NCI-H2107 (cell line): ENCODE measurements at regions not wholly inside any gene's neighbourhood (a gene's known extent, or its start where the extent isn't known, plus 50 kb on each side); places are given as distances from the start of the nearest gene placed in this dataset.
"Not testable (repeated sequence)": the region's sequence is repeated elsewhere in the genome, so short reads cannot be mapped to it uniquely, and the experiment has no call there.

ENCODE experiments used
- DNase-seq: peaks from one replicate; lab custom pipeline; 2025; lab: John Stamatoyannopoulos, UW

DNA sequence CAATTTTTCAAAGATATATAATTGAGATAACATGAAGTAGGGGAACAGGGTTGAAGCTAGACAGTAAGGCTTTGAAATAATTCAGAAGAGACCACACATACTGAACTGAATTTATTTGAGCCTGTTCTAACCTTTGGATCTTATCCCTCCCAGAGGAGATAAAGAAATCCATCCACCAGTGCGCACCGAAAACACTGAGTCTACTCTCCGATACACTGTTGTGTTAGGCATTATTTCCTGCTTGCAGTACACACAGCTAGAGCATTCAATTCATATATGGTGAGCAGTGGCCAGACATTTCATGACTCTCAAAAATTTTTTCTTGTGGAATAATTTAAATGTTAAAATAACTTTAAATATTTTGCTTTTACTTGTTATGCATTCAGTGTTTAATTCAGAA, 342.7 kb downstream of the GPD2 start:
- no peak for DNase-seq

DNA sequence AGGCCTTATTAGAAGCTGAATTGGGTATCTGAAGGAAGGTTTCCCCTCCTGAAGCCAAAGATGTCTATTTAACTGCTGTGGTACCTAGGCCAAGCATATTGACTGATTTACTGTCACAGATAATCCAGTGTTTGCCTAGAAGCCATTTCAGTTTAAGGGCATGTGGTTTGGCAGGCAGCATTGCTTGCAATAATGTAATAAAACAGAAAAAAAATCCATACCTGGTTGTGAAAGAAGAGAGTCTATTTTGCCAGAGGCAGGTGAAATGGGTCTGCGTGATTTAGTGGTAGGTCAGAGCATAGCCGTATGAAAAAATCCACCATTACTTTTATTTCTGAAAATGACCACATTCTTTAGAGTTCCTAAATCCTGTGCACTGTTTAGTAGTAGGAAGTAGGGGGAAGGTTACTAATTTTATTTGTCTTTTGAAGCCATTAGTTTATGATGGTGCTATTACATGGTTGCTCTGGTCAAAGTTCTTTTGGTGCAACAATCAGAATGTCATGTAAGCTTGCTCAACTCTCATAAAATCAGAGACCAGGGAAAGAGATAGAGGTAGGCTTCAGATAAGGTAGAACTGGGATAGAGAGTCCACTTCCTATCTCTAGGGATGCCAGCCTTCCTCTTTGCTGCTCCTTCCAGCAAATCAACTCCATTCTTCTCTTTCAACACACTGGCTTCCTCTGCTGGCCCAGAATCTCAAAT, 343.4 kb downstream of the GPD2 start:
- DNase-seq, result no peak

DNA sequence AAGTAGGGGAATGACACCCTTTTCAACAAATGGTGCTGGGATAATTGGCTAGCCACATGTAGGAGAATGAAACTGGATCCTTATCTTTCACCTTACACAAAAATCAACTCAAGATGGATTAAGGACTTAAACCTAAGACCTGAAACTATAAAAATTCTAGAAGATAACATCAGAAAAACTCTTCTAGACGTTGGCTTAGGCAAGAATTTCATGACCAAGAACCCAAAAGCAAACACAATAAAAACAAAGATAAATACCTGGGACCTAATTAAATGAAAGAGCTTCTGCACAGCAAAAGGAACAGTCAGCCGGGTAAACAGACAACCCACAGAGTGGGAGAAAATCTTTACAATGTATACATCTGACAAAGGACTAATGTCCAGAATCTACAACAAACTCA, 345.5 kb downstream of the GPD2 start:
- not testable (repeated sequence) for DNase-seq

DNA sequence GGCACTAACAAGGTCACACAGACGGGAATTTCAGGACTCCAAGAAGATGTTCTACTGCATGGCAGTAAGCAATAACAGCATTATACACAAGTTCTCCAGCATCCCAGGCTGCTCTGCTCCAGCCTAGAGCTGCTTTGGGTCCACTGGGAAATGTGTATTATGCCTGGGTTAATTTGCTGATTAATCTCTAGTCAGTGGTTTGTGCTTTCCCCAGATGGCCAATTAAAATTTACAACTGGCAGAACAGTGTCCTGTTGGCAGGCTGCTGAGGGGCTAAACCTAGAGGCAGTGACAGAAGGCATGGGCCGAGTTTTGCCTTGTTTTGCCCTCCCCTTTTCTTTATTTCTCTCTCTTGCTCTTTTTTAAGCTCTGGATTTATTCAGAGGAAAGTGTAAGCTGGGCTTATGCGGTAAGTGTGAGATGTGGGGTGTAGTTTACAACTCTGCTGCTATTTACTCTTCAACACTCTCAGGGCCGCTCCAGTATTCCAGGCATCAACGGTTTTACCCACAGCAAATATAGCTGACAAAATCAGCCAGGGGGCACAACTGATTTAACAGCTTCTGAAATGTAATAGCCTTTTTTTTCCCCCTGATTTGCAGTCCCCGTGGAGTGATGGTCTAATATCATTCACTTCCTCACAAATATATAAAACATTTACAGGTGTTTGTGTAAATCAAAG, 348.0 kb downstream of the GPD2 start:
- DNase-seq, result no peak

DNA sequence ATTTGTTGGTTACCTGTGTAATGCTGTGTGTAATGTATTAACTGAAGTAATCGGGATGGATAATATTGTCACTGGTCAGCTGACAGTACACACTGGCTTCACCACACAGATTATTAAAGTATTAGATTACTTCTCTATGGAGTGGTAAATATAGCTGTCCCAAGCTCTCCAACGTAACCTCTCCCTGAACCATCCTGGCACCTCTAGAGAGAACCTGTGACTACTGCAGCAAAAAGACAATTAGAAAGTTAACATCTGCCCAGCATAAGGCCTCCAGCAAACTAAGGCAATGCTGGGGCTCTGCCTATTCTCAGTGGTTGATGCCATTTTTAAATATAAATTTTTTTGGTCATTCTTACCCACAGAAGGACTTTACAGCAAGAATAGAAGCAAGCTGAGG, 351.3 kb downstream of the GPD2 start:
- no peak for DNase-seq

DNA sequence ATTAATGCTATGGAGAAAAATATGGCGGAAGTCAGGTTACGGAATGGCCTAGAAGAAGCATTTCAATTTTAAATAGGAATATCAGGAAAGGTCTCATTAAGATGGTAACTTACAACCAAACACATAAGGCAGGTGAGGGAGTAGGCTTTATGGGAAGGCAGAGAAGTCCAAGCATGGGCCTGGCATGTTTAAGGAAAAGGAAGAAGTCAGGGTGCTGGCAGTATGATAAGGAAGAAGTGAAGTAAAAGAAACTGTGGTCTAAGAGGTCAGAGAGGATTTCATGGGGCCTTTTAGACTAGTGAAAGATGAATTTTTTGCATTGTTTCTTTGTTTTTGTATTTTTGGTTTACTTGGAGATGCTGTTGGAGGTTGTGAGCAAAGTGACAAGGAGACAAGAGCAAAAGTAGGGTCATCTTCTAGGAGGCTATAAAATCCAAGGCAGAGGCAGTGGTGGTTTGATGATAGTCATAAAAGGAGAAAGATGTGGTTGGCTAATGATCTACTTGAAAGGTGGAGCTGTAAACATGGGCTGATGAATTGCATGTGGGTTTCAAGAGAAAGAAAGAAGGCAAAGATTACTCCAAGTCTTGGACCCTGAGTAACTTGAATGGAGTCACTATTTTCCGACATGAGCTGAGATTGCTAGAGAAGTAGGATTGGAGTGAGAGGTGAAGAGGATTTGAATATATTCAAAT, 354.3 kb downstream of the GPD2 start:
- no peak for DNase-seq

DNA sequence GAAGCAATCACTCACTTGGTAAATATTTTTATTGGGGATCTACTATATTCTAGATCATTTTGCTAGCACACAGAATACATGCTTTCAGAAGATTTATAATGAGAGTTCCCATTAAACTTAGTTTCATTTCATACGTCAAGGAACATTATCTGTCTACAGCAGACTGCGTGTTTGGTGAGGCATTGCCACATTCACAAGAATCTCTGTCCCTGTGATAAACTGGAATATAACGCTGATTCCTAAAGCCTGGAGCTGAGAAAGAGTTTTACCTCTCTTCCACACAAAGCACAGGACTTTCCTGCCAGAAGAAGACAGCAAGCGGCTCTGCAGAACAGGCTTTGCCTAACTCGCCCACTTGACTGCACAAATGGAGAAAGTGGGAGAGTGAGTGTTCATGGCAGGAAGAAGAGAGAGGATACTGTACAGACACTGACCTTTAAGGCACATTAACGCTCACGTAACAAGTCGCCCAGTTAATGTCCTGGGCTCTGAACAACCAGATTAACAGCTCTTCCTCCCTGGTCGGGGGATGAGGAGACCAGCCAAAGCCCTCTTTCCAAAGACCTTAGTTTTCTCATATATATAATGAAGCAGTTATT, 356.2 kb downstream of the GPD2 start:
- DNase-seq, result no peak

DNA sequence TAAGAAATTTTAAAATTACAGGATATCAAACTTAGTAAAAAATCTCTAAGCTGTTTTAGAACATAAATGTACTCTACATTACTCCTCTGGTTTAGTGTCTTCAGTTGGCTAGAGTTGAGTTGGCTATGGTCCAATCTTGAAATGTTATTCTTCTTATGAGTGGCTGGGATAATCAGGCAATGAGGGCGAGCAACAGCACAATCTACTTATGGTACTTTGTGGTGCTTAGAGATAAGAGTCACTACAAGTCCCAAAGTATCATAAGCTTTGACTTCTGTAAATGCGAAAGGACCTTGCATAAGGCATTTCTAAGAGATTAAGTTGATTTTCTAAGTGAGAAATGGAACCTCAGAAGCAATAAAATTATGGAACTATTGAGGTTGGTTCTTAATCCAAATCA, 361.7 kb downstream of the GPD2 start:
- no peak for DNase-seq

DNA sequence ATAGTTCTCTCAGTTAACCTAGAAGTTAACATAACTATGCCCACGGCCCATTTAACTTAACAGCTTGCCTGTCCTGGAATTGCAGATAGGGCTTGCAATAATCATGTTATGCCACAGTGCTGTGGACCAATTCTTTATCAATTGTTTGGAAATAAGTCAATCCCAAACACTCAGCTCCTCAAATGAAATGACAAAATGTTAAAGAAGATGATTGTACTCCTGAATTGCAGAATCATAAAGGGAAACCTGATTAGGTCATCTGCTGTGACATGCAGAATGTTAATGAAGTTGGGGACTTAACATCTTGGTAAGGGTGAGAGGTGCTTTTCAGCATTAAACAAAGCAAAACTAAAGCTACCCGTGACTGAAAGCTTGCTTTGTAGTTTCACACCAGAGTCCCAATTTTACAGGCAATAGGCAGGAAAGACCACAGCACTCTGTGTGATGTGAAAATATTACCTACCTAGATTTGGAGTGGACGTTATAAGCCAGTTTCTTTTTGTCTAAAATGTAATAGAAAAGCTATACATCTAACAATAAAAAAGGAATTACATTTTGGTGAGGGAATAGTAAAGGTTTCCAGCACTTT, 364.0 kb downstream of the GPD2 start:
- DNase-seq, result no peak

DNA sequence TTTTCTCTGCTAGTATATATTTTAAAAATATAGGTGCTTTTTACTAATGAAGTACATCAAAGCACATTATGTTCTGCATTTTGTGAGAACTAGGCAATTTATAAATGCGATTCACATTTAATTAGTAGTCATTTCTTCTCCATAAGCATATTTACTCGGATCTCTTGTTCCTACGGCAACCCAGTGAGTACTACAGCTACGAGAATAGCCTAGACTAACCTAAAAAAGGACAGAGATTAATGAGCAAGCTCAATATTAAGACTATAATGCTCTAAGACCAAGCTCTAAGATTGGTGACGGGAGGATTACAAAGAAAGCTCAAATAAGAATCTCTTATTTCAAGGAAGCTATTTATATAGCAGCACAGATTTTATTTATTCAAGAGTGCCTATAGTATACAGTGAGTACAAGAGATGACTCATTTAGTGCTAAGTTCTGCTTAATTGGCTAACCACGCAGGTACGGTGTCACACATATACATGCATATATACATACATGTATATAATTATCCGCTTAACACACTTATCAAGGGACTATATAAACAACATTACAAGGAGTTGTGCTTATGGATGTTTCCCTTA, 364.7 kb downstream of the GPD2 start:
- no peak for DNase-seq

DNA sequence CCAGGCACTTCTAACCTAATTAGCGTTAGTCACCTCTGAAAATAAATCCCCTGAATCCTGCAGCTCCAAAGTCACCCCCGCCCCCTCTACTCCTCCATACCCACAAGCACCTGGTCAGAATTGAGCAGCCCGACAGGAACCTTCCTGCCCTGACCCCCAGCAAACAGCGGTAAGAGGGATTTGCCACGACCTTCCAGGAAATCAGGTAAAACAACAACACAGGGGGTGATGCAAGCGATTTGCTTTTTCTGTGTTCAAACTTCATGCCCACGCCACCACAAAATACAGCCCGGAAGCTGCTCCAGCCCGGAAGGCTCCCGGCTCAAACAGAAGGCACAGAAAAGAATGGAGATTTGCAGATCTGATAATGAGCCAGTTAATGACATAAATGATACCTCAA, 367.1 kb downstream of the GPD2 start:
- DNase-seq, result no peak

DNA sequence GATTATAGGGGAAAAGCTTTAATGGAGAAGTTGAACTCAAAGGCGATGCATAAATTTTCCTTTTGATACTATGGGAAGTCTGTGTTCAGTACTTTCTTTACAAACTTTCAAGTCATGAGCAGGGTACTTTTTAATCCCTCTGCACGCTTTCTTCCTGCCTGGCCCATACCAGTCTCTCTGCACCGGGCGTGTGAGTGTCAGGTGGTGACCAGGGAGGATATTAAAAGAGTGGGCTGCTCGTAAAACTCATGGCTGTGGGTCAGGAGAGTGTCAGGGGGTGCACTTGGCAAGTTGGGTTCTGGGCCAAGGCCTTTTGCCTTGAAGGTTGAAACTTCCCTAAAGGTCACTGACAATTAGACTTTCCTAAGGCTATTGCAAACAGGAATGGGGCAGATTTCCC, 367.8 kb downstream of the GPD2 start:
- DNase-seq, result no peak

DNA sequence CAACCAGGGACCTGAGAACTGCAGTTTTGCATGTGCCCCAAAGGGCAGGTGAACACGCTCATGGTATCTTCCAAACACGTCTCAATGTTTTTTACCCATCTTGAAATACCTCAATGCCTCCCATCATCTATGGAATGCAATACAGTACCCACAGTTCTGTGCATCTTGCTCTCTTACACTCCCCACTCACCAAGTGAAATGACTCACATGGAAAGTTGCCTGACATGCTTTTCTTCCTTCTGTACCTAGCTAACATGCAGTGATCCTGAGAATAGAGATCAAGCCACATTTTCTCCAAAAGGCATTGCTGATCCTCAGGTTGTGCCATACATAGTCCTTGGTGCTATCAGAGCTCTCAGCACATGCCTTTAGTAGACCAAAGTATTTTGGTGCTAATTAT, 373.9 kb downstream of the GPD2 start:
- DNase-seq, result no peak

DNA sequence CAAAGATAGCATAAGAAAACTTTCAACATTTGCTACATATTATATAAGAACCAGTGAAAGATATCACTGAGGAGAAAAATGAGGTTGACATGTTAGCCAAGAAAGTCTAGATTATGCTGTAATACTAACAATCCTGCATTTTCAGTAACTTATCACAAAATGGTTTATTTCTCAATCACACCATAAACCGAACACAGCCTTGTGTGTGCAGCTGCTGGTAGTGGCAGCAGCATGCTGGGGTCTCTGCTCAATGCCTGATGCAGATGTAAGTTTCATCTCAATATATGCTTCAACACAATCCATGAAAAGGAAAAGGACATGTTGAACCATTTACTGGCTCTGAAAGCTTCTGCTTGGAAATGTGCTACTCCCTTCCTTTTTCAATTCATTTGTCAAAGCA, 376.3 kb downstream of the GPD2 start:
- DNase-seq, result no peak

DNA sequence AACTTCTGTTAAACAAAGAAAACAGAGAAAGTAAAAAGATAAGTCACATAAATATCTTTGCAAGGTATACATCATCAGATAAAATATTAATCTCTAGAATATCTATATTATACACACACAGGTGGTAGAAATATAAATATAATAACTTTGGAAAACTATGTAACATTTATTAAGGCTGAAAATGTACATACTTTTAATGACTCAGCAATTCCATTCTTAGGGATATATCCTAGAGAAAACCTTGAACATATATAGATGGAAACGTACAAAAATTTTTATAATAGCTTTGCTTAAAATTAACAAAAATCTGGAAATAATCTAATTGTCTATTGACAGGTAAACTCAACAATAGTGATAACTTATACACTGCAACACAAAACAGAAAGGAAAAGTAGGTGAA, 381.3 kb downstream of the GPD2 start:
- no peak for DNase-seq

DNA sequence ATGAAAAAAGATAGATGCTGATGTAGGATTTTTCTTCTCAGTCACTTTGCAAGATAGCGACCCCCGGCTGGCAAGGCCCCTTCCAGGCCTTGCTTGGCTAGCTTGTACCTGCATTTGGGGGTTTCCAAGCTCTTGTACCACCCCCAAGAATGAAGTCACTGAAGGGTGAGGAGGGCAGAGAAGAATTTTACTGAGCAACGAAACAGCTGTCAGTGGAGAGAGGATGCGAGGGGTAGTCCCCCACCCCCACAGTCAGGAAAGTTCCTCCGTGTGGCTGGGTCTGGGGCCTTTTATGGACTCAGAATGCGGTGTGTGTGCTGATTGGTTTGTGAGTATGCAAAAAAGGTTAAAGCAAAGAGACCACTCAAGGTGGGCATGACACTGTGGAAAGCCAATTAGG, 382.0 kb downstream of the GPD2 start:
- DNase-seq, result no peak

DNA sequence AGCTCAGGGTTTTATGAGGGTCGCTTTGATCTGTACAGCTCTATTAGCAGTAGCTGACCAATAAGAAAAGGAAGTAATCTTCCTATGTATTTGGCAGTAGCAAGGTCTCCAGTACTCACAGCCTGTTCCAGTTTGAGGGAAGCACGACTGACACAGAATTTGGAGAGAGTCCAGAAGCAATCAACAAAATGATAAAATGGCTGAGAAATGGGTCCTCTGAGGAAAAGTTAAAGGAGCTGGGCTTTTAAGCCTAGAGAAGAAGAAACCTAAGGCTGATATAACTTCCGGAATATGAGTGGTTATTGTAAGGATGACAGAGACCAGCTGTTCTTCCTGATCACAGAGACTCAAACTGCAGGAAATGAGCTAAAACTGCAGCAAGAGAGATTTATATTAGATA, 382.8 kb downstream of the GPD2 start:
- no peak for DNase-seq

DNA sequence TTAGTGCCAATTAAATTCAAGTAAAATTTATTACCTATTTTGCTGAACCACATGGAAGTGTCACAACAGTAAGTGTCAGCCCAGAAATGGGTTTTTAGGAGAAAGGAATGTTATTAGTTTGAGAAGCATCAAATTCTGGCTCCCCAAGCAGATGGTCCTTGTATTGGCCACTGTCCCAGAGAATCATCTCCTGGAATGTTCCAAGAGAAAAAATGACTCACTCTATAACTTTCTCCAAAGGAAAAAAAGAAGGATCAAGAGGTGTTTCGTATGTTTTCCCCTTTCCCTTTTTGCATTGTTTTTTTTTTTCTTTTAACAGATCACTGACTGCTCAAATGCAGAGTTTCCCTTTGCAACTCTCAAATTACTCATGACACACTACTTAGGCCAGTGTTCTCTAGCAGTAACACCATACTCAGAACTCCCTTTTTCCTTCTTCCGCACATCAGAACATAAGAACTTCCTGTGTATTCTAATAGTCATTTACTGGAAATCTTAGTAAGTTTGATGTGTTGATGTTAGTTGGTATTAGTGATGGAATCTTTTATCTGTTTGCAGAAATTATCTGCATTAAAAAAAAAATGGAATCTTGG, 390.3 kb downstream of the GPD2 start:
- DNase-seq, result no peak

DNA sequence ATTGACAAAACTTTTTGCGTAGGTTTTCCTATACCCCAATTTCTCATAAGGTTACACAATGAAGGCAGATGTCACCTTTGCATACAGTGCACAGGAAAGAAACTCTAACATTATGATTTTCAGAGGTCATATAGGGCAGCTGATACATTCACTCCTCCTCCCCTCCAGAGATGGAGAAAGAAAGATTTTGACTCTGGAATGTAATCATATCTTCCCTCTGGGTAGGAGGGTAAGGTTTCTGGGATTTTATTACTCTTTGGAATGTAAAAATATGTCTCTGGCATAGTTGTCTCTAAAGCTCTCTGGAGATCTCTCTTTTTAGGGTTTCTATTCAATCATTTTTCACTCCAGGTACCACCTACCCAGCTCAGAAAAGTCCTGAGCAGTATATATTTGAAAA, 398.3 kb downstream of the GPD2 start:
- DNase-seq, result no peak

DNA sequence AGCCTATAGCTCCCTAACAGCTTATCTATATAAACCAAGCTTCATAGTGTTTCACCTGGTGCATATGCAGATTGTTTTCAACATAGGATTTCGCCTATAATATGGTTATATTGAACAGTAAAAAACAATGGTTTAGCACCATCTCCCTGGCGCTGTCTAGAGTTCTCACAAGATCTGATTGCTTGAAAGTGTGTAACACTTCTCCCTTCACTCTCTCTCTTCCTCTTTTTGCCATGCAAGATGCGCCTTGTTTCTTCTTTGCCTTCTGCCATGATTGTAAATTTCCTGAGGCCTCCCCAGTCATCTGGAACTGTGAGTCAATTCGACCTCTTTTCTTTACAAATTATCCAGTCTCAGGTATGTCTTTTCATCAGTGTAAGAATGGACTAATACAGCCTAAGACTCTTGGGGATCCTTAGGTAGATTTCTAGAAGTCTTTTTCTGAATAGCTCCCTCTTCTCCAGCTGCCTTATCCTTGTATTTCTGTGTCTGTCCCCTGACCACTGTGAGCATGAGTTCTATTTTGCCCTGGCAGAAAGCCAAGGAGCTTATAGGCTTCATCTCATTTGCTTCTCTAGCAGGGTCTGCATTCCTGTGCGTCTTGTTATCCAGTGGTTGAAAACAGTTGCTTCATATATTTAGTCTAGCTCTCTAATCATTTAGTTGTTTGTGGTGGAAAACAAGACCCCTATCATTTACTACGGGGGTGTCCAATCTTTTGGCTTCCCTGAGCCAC, 401.6 kb downstream of the GPD2 start:
- DNase-seq, result no peak

DNA sequence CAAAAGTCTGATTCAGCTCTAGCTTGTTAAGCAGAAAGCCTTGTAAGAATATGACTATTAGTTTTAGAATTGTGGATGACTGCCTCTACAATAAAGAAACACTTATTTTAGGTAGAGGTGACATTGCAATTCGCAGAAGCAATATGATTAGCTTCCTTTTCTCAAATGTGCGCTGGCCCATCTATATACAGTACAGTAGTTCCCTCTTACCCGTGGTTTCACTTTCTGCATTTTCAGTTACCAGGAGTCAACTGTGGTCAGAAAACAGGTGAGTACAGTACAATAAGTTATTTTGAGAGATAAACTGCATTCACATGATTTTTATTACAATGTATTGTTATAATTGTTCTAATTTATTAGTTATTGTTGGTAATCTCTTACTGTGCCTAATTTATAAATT, 405.1 kb downstream of the GPD2 start:
- DNase-seq, result no peak
